Loucy (cell line): ENCODE measurements at regions not wholly inside any gene's neighbourhood (a gene's known extent, or its start where the extent isn't known, plus 50 kb on each side); places are given as distances from the start of the nearest gene placed in this dataset.
A peak's percentile ranks its signal among the peaks of the same experiment; 100 is the strongest.

ENCODE experiments used
- H2AFZ ChIP-seq: fragments of 200-600 bp; sonication (generic); 2 replicates; pipeline ENCODE4 v1.6.0; 2016; ENCODE audit warnings: antibody characterized with exemption, mild to moderate bottlenecking, low read length, moderate library complexity
- H3F3A ChIP-seq: fragments of 200-600 bp; 2 replicates; pipeline ENCODE4 v1.6.0; 2016; ENCODE audit warnings: antibody characterized with exemption, low read depth, mild to moderate bottlenecking
- H3K27me3 ChIP-seq: fragments of 200-600 bp; sonication (generic); 2 replicates; pipeline ENCODE4 v1.6.1; 2014; ENCODE audit warnings: low read length, mild to moderate bottlenecking; ENCODE audit not compliant: insufficient read depth, poor library complexity, severe bottlenecking
- H3K36me3 ChIP-seq: fragments of 200-600 bp; sonication (generic); 2 replicates; pipeline ENCODE4 v1.6.1; 2016; ENCODE audit warnings: low read length; ENCODE audit not compliant: insufficient read depth
- H3K4me1 ChIP-seq: fragments of 200-600 bp; sonication (generic); 2 replicates; pipeline ENCODE4 v1.5.1; 2014; ENCODE audit warnings: low read length, mild to moderate bottlenecking; ENCODE audit not compliant: insufficient read depth, poor library complexity, severe bottlenecking
- H3K4me2 ChIP-seq: fragments of 200-600 bp; sonication (generic); 2 replicates; pipeline ENCODE4 v1.6.0; 2014; ENCODE audit warnings: antibody characterized with exemption, low read length, low read depth, mild to moderate bottlenecking; ENCODE audit not compliant: poor library complexity, severe bottlenecking
- H3K4me3 ChIP-seq: fragments of 200-600 bp; sonication (generic); 2 replicates; pipeline ENCODE4 v1.5.1; 2014; ENCODE audit warnings: low read length, mild to moderate bottlenecking, mixed read lengths; ENCODE audit not compliant: poor library complexity, severe bottlenecking
- H3K79me2 ChIP-seq: fragments of 200-600 bp; sonication (generic); 2 replicates; pipeline ENCODE4 v1.6.1; 2014; ENCODE audit warnings: low read length; ENCODE audit not compliant: insufficient read depth
- H3K9ac ChIP-seq: fragments of 200-600 bp; sonication (generic); 2 replicates; pipeline ENCODE4 v1.6.0; 2014; ENCODE audit warnings: mild to moderate bottlenecking, low read depth, low read length, moderate library complexity; ENCODE audit not compliant: poor library complexity, severe bottlenecking
- H3K9me2 ChIP-seq: fragments of 200-600 bp; sonication (generic); replicated peaks from 2 replicates; pipeline ENCODE4 v1.6.1; 2016; ENCODE audit warnings: low read depth, low read length, mixed read lengths
- H3K9me3 ChIP-seq: fragments of 200-600 bp; sonication (generic); 2 replicates; pipeline ENCODE4 v1.6.1; 2014; ENCODE audit warnings: mild to moderate bottlenecking, antibody characterized with exemption, low read length, low read depth; ENCODE audit not compliant: insufficient read depth
- H4K20me1 ChIP-seq: fragments of 200-600 bp; sonication (generic); 2 replicates; pipeline ENCODE4 v1.6.0; 2014; ENCODE audit warnings: antibody characterized with exemption, low read length, mild to moderate bottlenecking; ENCODE audit not compliant: insufficient read depth, poor library complexity, severe bottlenecking
- EZH2phosphoT487 ChIP-seq: fragments of 200-600 bp; IDR thresholded peaks from 2 replicates; pipeline ENCODE4 v1.6.1; 2018; ENCODE audit warnings: antibody characterized with exemption, mild to moderate bottlenecking, moderate library complexity, borderline replicate concordance
- TF ChIP-seq, protein P1 (sequence below): fragments of 200-600 bp; sonication (generic); conservative IDR thresholded peaks from 2 replicates; pipeline ENCODE4 v1.5.1; 2014; ENCODE audit warnings: mild to moderate bottlenecking, antibody characterized with exemption, low read length

DNA sequence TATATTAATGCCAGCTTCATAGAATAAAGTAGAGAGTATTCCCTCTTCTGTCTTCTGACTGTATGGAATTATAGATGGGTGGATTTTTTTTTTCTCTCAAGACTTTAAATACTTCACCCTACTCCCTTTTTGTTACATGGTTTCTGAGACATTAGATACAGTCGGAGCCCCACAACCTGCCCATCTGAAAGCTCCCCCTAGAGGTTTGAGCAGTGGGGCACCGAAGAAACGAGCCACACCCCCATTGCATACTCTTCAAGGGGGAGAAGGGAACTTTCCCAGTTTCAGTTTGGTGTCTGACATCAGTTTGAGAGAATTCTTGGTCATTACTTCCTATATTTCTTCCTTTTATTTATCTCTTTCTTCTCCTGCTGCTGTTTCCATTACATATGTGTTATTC is 437.6 kb upstream of the AGA start:
- no peaks in the 10 kb centered on the region for H3F3A ChIP-seq
- H3K9me2 ChIP-seq: no peaks in the 10 kb centered on the region
- H3K36me3 ChIP-seq: no peaks in the 10 kb centered on the region
- TF ChIP-seq, protein P1, sequence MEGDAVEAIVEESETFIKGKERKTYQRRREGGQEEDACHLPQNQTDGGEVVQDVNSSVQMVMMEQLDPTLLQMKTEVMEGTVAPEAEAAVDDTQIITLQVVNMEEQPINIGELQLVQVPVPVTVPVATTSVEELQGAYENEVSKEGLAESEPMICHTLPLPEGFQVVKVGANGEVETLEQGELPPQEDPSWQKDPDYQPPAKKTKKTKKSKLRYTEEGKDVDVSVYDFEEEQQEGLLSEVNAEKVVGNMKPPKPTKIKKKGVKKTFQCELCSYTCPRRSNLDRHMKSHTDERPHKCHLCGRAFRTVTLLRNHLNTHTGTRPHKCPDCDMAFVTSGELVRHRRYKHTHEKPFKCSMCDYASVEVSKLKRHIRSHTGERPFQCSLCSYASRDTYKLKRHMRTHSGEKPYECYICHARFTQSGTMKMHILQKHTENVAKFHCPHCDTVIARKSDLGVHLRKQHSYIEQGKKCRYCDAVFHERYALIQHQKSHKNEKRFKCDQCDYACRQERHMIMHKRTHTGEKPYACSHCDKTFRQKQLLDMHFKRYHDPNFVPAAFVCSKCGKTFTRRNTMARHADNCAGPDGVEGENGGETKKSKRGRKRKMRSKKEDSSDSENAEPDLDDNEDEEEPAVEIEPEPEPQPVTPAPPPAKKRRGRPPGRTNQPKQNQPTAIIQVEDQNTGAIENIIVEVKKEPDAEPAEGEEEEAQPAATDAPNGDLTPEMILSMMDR: peak; percentile 18; the same call in 1 of the 2 replicates
- TF ChIP-seq EZH2phosphoT487: no peak
- H3K9ac ChIP-seq: no peak overlapping the region
- no peaks in the 10 kb centered on the region for H3K79me2 ChIP-seq
- H3K9me3 ChIP-seq: no peaks in the 10 kb centered on the region
- no peaks in the 10 kb centered on the region for H4K20me1 ChIP-seq
- no peaks in the 10 kb centered on the region for H3K27me3 ChIP-seq
- H3K4me3 ChIP-seq: no peak overlapping the region
- no peak overlapping the region for H2AFZ ChIP-seq
- no peak overlapping the region for H3K4me2 ChIP-seq
- no peaks in the 10 kb centered on the region for H3K4me1 ChIP-seq

DNA sequence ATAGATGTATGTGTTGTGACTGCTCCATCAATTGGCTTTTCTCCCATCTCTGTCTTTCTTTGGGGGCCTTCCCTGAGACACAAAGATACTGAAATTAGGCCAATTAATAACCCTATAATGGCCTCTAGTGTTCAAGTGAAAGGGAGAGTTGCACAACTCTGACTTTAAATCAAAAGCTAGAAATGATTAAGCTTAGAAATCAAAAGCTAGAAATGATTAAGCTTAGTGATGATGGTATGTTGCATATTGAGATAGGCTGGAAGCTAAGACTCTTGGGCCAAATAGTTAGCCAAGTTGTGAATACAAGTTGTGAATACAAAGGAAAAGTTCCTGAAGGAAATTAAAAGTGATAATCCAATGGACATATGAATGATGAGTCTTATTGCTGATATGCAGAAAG is 452.9 kb upstream of the AGA start:
- H4K20me1 ChIP-seq: no peaks in the 10 kb centered on the region
- no peak overlapping the region for H2AFZ ChIP-seq
- H3F3A ChIP-seq: no peaks in the 10 kb centered on the region
- H3K27me3 ChIP-seq: no peaks in the 10 kb centered on the region
- no peak overlapping the region for H3K4me3 ChIP-seq
- no peaks in the 10 kb centered on the region for H3K9me2 ChIP-seq
- H3K9ac ChIP-seq: no peak overlapping the region
- H3K36me3 ChIP-seq: no peaks in the 10 kb centered on the region
- H3K4me1 ChIP-seq: no peaks in the 10 kb centered on the region
- no peaks in the 10 kb centered on the region for H3K79me2 ChIP-seq
- TF ChIP-seq, protein P1: no peak
- TF ChIP-seq EZH2phosphoT487: no peak
- no peaks in the 10 kb centered on the region for H3K9me3 ChIP-seq
- no peak overlapping the region for H3K4me2 ChIP-seq

DNA sequence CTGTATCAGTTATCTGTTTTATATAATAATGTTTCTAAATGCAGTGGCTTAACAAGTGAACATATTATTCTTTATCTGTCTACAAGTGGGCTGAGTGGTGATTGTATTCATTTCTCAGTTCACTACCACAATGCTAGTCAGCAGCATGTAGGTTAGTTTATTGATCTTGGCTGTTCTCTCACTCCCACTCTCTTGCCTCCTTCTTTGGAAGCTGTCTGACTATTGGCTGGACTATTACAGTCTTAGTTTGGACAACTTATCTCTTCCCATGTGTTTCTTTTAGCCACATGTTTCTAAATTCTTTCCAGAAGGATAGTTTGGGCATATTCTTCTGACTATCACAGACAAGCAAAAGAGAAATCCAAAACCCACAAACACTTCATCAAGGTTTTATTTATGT is 459.5 kb upstream of the AGA start:
- Histone ChIP-seq H3K4me1 (no peaks in the 10 kb centered on the region), H4K20me1 (no peaks in the 10 kb centered on the region), H3K79me2 (no peaks in the 10 kb centered on the region), H3F3A (no peaks in the 10 kb centered on the region), H3K4me2 (no peak overlapping the region), H3K9ac (no peak overlapping the region), H3K9me3 (no peaks in the 10 kb centered on the region), H3K27me3 (no peaks in the 10 kb centered on the region), H3K9me2 (no peaks in the 10 kb centered on the region), H2AFZ (no peak overlapping the region), H3K4me3 (no peak overlapping the region), H3K36me3 (no peaks in the 10 kb centered on the region)
- TF ChIP-seq, protein P1: no peak
- no peak for TF ChIP-seq EZH2phosphoT487
